ENCODE measurements at regions not wholly inside any gene's neighbourhood (a gene's known extent, or its start where the extent isn't known, plus 50 kb on each side); places are given as distances from the start of the nearest gene placed in this dataset.

GRCh38 chrY:12423416-12424252, 277.4 kb upstream of the USP9Y start:
- TF ChIP-seq CTCF (conservative IDR thresholded peaks at IDR 0.05; ENCODE audit: low read depth, low read length): no peak
- no peak for TF ChIP-seq EZH2phosphoT487 (IDR thresholded peaks at IDR 0.05; ENCODE audit: borderline replicate concordance, low read length)
- no peak for TF ChIP-seq EZH2 (IDR thresholded peaks at IDR 0.05; ENCODE audit: low read length, unreplicated experiment)

Measured in PC-3 (cell line).